ENCODE measurements at regions not wholly inside any gene's neighbourhood (a gene's known extent, or its start where the extent isn't known, plus 50 kb on each side); places are given as distances from the start of the nearest gene placed in this dataset.

- H2AFZ ChIP-seq (ENCODE audit: low read depth), result no peak overlapping the region
- H3K4me1 ChIP-seq (ENCODE audit: low read depth, poor library complexity, severe bottlenecking), result no peaks in the 10 kb centered on the region
- H3K9ac ChIP-seq, result no peak overlapping the region
- TF ChIP-seq, protein P1, sequence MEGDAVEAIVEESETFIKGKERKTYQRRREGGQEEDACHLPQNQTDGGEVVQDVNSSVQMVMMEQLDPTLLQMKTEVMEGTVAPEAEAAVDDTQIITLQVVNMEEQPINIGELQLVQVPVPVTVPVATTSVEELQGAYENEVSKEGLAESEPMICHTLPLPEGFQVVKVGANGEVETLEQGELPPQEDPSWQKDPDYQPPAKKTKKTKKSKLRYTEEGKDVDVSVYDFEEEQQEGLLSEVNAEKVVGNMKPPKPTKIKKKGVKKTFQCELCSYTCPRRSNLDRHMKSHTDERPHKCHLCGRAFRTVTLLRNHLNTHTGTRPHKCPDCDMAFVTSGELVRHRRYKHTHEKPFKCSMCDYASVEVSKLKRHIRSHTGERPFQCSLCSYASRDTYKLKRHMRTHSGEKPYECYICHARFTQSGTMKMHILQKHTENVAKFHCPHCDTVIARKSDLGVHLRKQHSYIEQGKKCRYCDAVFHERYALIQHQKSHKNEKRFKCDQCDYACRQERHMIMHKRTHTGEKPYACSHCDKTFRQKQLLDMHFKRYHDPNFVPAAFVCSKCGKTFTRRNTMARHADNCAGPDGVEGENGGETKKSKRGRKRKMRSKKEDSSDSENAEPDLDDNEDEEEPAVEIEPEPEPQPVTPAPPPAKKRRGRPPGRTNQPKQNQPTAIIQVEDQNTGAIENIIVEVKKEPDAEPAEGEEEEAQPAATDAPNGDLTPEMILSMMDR (conservative IDR thresholded peaks at IDR 0.05; ENCODE audit: low read depth, low read length), result no peak
- no peaks in the 10 kb centered on the region for H4K20me1 ChIP-seq (ENCODE audit: insufficient read depth)
- no peak overlapping the region for H3K27ac ChIP-seq
- no peaks in the 10 kb centered on the region for H3K27me3 ChIP-seq (ENCODE audit: insufficient read depth, low read depth)
- H3K4me2 ChIP-seq, result no peak overlapping the region
- H3K79me2 ChIP-seq (ENCODE audit: insufficient read depth, low read depth), result no peaks in the 10 kb centered on the region
- H3K4me3 ChIP-seq (IDR thresholded peaks at IDR 0.05; ENCODE audit: insufficient read depth, low read depth, low read length), result no peak overlapping the region
- no peaks in the 10 kb centered on the region for H3K36me3 ChIP-seq (ENCODE audit: insufficient read depth)
Measured at GRCh38 chr12:86698641-86698980, 442.4 kb upstream of the MGAT4C start.

- Histone ChIP-seq H3K27me3 (ENCODE audit: insufficient read depth, low read depth) (no peaks in the 10 kb centered on the region), H3K36me3 (ENCODE audit: insufficient read depth) (no peaks in the 10 kb centered on the region), H3K27ac (no peak overlapping the region), H3K4me3 (IDR thresholded peaks at IDR 0.05; ENCODE audit: insufficient read depth, low read depth, low read length) (no peak overlapping the region), H3K4me2 (no peak overlapping the region), H2AFZ (ENCODE audit: low read depth) (no peak overlapping the region), H3K4me1 (ENCODE audit: low read depth, poor library complexity, severe bottlenecking) (no peaks in the 10 kb centered on the region), H3K79me2 (ENCODE audit: insufficient read depth, low read depth) (no peaks in the 10 kb centered on the region), H4K20me1 (ENCODE audit: insufficient read depth) (no peaks in the 10 kb centered on the region), H3K9ac (no peak overlapping the region)
- TF ChIP-seq, protein P1 (conservative IDR thresholded peaks at IDR 0.05; ENCODE audit: low read depth, low read length), result no peak
Measured at GRCh38 chr12:86697916-86698640, 441.9 kb upstream of the MGAT4C start.

DNA sequence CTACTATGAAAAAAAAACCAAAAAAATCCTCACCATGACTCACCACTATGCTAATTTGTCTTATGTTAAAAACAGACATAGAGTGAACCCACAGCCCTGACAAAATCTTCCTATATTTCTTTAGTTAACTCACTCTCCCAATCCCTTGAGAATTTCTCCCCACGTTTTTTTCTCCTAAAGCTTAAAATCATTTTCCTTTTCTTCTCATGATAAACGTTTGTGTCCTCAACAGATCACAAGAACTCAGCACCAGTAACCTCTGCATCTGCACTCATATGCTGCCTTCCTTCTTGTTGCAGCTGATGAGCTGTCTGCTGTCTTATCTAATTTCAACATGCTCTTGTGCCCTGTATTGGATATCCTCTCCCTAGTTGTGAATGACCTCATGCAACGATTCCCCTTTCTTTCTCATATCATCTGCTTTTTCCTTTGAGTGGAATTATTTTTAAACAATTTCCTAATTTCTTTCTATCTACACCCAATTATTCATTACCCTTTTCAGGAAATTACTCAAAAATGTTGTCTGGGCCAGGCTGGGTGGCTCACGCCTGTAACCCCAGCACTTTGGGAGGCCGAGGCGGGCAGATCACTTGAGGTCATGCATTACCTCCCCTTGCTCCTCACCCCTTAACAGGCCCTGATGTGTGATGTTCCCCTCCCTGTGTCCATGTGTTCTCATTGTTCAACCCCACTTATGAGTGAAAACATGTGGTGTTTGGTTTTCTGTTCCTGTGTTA, 427.5 kb upstream of the MGAT4C start:
- TF ChIP-seq, protein P1 (conservative IDR thresholded peaks at IDR 0.05; ENCODE audit: low read depth, low read length), result no peak
- Histone ChIP-seq H4K20me1 (ENCODE audit: insufficient read depth) (no peaks in the 10 kb centered on the region), H3K9ac (no peak overlapping the region), H3K36me3 (ENCODE audit: insufficient read depth) (no peaks in the 10 kb centered on the region), H3K4me2 (no peak overlapping the region), H3K27ac (no peak overlapping the region), H3K4me1 (ENCODE audit: low read depth, poor library complexity, severe bottlenecking) (no peaks in the 10 kb centered on the region), H3K79me2 (ENCODE audit: insufficient read depth, low read depth) (no peaks in the 10 kb centered on the region), H2AFZ (ENCODE audit: low read depth) (no peak overlapping the region), H3K4me3 (IDR thresholded peaks at IDR 0.05; ENCODE audit: insufficient read depth, low read depth, low read length) (no peak overlapping the region), H3K27me3 (ENCODE audit: insufficient read depth, low read depth) (no peaks in the 10 kb centered on the region)

DNA sequence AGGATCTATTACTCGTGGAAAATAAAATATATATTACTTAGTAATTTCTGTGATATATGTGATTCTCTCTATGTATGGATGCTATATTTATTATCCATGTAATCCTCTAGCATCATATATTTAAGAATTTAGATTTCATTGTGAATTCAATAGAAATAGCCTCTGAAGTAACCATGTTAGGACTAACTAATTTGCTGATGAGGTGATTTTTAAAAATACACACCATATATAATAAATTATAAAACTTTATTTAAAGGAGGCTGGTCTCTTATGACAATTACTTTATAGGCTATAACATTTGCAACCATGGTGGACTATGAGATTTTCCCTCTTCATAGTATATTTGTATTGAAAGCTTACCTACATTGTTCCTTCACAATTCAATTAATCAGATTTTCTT, 424.9 kb upstream of the MGAT4C start:
- no peaks in the 10 kb centered on the region for H3K36me3 ChIP-seq (ENCODE audit: insufficient read depth)
- H3K4me1 ChIP-seq (ENCODE audit: low read depth, poor library complexity, severe bottlenecking), result no peaks in the 10 kb centered on the region
- H3K4me2 ChIP-seq, result no peak overlapping the region
- no peaks in the 10 kb centered on the region for H3K27me3 ChIP-seq (ENCODE audit: insufficient read depth, low read depth)
- TF ChIP-seq, protein P1 (conservative IDR thresholded peaks at IDR 0.05; ENCODE audit: low read depth, low read length), result no peak
- H3K27ac ChIP-seq, result no peak overlapping the region
- no peaks in the 10 kb centered on the region for H3K79me2 ChIP-seq (ENCODE audit: insufficient read depth, low read depth)
- H3K9ac ChIP-seq, result no peak overlapping the region
- H3K4me3 ChIP-seq (IDR thresholded peaks at IDR 0.05; ENCODE audit: insufficient read depth, low read depth, low read length), result no peak overlapping the region
- no peaks in the 10 kb centered on the region for H4K20me1 ChIP-seq (ENCODE audit: insufficient read depth)
- H2AFZ ChIP-seq (ENCODE audit: low read depth), result no peak overlapping the region

Data from KMS-11 (cell line).